Activated naive CD4-positive, alpha-beta T cell treated with anti-CD3 and anti-CD28 coated beads, Interleukin-2, amount 50 U/mL, for 16 hours (primary cell): ENCODE measurements at regions not wholly inside any gene's neighbourhood (a gene's known extent, or its start where the extent isn't known, plus 50 kb on each side); places are given as distances from the start of the nearest gene placed in this dataset.
A peak's percentile ranks its signal among the peaks of the same experiment; 100 is the strongest.
"Not testable (repeated sequence)": the region's sequence is repeated elsewhere in the genome, so short reads cannot be mapped to it uniquely, and the experiment has no call there.

Experiments used
- DNase-seq: peaks from one replicate; pipeline ENCODE4 v3.0.0-alpha.2; 2020

- not testable (repeated sequence) for DNase-seq
Observed at GRCh38 chr1:161454865-161455707, 50.2 kb upstream of the FCGR2A start.

DNA sequence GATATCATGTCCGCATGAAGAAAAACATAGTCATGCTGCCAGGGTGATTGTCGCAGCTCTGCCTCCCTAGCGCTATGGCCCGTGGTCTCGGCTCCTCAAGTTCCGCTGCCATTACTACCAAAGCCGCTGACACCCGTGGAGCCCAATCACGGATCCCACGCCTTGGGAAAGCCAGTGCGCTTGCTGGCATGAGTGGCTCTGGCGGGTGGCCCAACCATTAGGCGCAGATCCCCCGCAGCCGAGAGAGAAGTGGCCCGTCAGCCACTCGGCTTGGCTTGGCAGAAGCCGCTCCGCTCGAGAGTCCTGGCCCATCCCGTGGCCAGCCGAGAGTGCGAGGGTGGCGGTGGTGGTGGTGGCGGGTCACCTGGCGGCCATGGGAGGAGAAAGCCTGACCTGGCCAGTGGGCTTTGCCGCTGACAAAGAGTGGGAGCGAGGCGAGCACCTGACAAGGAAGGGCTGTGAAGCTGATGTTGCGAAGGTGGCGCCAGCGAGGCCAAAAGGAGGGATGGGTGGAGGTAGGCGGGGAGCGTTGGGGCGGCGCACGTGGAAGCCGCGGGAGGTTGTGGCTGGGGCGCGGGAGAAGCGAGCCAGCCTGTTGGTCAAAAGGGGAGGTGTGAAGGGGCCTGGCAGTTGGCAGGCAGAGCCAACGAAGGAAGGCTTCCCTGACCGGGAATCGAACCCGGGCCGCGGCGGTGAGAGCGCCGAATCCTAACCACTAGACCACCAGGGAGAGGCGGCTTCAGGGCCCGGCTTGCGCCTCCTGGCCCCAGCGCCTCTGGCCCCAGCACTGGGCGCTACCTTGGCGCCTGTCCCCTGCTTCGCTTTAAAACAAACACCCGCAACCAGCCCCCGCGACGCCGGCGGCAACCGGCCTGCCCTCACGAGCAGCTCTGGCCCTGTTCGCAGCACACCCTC is 51.0 kb upstream of the FCGR2A start:
- peak; percentile 42 for DNase-seq

- DNase-seq: not testable (repeated sequence)
Observed at GRCh38 chr1:161451698-161452348, 53.4 kb upstream of the FCGR2A start.

DNA sequence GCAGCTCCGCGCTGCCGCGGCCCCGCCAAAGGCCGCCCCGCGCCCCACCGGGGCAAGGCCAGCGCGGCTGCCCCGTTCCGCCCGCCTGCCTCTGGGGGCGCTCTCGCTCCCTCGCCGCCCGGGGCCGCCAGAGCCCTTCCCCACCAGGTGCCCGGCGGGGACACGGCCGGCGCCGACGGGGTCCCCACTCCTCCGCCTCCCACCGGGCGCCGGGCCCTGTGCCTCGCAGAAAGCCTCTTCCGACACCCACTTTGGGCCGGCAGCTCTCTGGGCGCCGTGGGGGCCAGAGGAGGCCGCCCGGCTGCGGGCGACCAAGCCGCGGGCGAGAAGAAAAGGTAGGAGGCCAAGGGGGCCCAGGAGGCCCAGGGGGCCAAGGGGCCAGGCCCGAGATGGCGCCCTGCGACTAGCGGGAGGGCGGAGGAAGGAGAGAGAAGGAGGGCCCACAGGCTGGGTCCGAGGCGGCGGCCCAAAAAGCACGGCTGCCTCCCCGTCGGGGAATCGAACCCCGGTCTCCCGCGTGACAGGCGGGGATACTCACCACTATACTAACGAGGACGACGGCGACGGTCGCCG is 57.4 kb upstream of the FCGR2A start:
- not testable (repeated sequence) for DNase-seq

GRCh38 chr1:161447040-161447759 is 58.1 kb upstream of the FCGR2A start:
- not testable (repeated sequence) for DNase-seq

GRCh38 chr1:161444725-161445124 is 60.5 kb upstream of the FCGR2A start:
- peak; percentile 15 for DNase-seq

- peak; percentile 27 for DNase-seq
Observed at GRCh38 chr1:161444255-161444654, 61.0 kb upstream of the FCGR2A start.

- DNase-seq: peak; percentile 67
Observed at GRCh38 chr1:161440312-161440894, 64.9 kb upstream of the FCGR2A start.

DNA sequence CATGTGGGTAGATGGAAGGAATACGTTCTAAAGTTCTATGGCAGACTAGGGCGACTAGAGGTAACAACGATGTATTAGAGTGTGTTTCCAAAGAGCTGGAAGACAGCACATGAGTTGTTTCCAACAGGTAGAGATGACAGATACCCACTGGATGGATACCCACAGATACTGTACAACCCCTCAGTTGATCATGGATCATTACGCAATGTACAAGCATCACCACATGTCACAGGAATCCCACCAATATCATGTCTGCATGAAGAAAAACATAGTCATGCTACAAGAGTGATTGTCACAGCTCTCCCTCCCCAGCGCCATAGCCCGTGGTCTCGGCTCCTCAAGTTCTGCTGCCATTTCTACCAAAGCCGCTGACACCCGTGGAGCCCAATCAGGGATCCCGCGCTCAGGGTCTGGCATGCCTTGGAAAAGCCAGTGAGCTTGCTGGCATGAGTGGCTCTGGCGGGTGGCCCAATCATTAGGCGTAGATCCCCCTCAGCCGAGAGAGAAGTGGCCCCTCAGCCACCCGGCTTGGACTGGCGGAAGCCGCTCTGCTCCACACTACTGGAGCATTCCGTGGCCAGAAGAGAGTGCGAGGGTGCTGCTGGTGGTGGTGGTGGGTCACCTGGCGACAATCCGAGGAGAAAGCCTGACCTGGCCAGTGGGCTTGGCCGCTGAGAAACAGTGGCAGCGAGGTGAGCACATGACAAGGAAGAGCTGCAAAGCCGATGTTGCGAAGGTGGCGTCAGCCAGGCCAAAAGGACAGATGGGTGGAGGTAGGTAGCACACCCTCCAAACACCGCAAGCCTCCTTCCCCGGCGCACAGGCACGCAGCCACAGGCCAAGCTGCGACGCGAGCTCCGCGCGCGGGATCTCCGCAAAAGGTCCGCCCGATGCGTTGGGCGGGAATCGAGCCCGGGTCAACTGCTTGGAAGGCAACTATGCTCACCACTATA is 65.7 kb upstream of the FCGR2A start:
- DNase-seq: peak; percentile 56

- not testable (repeated sequence) for DNase-seq
Observed at GRCh38 chr1:161433191-161433590, 65.5 kb upstream of the CFAP126 start.

DNA sequence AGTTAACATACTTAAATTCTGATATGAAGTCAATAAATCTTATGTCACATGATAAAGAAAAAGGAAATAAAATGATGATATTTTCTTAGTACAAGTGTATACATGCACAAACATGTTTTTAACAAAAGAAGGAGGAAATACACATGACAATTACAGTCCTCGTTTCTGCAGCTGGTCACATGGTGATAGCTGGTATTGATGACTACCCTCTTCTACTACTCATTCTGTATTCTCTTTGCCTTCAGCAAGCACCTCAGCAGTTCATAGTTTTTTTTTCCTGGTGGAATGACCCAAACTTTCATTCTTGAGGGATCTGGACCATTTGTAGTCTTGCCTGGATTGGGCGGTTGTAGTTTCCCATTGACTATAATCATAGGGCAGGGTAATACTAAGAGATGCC is 64.4 kb upstream of the CFAP126 start:
- DNase-seq: no peak

GRCh38 chr1:161427733-161428516 is 60.2 kb upstream of the CFAP126 start:
- peak; percentile 37 for DNase-seq

- DNase-seq: not testable (repeated sequence)
Observed at GRCh38 chr1:161422914-161423313, 55.2 kb upstream of the CFAP126 start.

DNA sequence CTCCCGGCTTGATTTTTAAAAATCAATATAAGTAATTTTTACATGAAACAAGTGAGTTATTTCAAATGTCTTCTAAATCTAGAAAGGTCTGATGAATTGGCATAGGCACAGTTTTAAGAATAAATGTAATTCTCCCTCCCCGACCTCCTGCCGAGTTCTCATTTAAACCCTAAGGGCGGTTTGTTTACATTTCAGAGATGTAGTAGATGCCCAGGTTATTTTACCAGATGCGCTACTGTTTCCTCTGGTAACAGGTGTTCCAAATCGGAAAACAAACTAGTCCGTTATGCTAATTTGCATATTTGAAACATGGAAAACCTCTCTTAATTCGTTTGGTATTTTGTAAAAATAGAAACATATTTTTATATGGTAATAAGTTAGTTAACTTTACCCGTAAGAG is 53.8 kb upstream of the CFAP126 start:
- no peak for DNase-seq

DNA sequence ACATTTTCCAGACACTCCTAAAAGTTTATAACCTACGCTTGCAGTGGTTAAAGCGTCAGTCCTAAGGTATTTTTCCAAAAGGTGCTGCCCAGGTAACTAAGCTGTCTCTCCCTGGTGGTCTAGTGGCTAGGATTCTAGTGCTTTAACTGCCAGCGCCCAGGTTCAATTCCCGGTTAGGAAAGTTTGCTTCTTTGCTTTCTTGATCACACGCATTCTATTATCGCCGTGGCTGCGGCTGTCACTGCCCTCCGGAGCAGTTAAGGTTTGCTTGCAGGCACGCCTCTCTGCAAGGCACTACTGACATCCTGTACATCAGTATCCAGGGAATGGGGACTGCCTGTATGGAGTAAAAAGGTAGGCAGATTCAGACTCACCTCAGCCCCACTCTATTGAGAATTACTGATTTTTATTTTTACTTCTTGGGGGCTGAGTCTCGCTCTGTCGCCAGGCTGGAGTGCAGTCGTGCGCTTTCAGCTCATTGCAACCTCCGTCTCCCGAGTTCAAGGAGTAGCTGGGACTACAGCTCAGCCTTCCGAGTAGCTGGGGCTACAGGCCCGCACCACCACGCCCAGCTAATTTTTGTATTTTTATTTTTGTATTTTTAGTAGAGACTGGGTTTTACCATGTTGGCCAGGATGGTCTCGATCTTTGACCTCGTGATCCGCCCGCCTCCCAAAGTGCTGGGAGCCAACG is 53.2 kb upstream of the CFAP126 start:
- no peak for DNase-seq

DNA sequence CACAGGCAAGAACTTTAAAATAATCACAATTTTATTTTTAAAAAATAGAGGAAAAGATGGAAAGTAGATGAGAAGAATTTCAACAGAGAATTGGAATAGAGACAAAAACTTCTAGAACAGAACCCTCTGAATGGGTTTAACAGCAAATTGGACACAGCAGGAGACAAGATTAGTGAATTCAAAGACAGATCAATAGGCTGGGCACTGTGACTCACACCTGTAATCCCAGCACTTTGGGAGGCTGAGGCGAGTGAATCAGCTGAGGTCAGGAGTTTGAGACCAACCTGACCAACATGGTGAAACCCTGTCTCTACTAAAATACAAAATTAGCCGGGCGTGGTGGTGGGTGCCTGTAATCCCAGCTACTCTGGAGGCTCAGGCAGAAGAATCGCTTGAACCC is 49.9 kb upstream of the CFAP126 start:
- not testable (repeated sequence) for DNase-seq
